ENCODE measurements at regions not wholly inside any gene's neighbourhood (a gene's known extent, or its start where the extent isn't known, plus 50 kb on each side); places are given as distances from the start of the nearest gene placed in this dataset.

GRCh38 chr5:67976891-67977601, 238.5 kb upstream of the PIK3R1 start:
- H3K27me3 Mint-ChIP-seq (ENCODE audit: low read depth): no peaks in the 10 kb centered on the region

GRCh38 chr5:67976181-67976580, 239.4 kb upstream of the PIK3R1 start:
- no peaks in the 10 kb centered on the region for H3K27me3 Mint-ChIP-seq (ENCODE audit: low read depth)
- DNase-seq (ENCODE audit: low spot score): no peak
- H3K36me3 Mint-ChIP-seq (ENCODE audit: low read depth): no peaks in the 10 kb centered on the region
- H3K4me1 Mint-ChIP-seq (ENCODE audit: low read depth): no peaks in the 10 kb centered on the region
- H3K9me3 Mint-ChIP-seq: no peaks in the 10 kb centered on the region
- no peak overlapping the region for H3K27ac Mint-ChIP-seq
- no peak overlapping the region for H3K4me3 Mint-ChIP-seq (ENCODE audit: low read depth)
- intact Hi-C loops (cut with micrococcal nuclease): no loop called here

More at GRCh38 chr5:67976891-67977601, 238.5 kb upstream of the PIK3R1 start:
- no peak overlapping the region for H3K4me3 Mint-ChIP-seq (ENCODE audit: low read depth)
- no peak overlapping the region for H3K27ac Mint-ChIP-seq
- intact Hi-C loops (cut with micrococcal nuclease): no loop called here
- no peaks in the 10 kb centered on the region for H3K36me3 Mint-ChIP-seq (ENCODE audit: low read depth)
- no peak for DNase-seq (ENCODE audit: low spot score)
- H3K4me1 Mint-ChIP-seq (ENCODE audit: low read depth): no peaks in the 10 kb centered on the region
- no peaks in the 10 kb centered on the region for H3K9me3 Mint-ChIP-seq

GRCh38 chr5:67974471-67974870, 241.1 kb upstream of the PIK3R1 start:
- H3K36me3 Mint-ChIP-seq (ENCODE audit: low read depth): no peaks in the 10 kb centered on the region
- intact Hi-C loops (cut with micrococcal nuclease): no loop called here
- H3K27me3 Mint-ChIP-seq (ENCODE audit: low read depth): no peaks in the 10 kb centered on the region
- no peaks in the 10 kb centered on the region for H3K4me1 Mint-ChIP-seq (ENCODE audit: low read depth)
- H3K9me3 Mint-ChIP-seq: no peaks in the 10 kb centered on the region
- H3K27ac Mint-ChIP-seq: no peak overlapping the region
- no peak overlapping the region for H3K4me3 Mint-ChIP-seq (ENCODE audit: low read depth)
- DNase-seq (ENCODE audit: low spot score): no peak

GRCh38 chr5:67974054-67974453, 241.5 kb upstream of the PIK3R1 start:
- H3K27me3 Mint-ChIP-seq (ENCODE audit: low read depth): no peaks in the 10 kb centered on the region
- intact Hi-C loops (cut with micrococcal nuclease): no loop called here
- H3K9me3 Mint-ChIP-seq: no peaks in the 10 kb centered on the region

GRCh38 chr5:67971971-67972821, 243.4 kb upstream of the PIK3R1 start:
- H3K9me3 Mint-ChIP-seq: no peaks in the 10 kb centered on the region
- H3K4me1 Mint-ChIP-seq (ENCODE audit: low read depth): no peaks in the 10 kb centered on the region
- H3K27me3 Mint-ChIP-seq (ENCODE audit: low read depth): no peaks in the 10 kb centered on the region
- no peak for DNase-seq (ENCODE audit: low spot score)
- no peak overlapping the region for H3K4me3 Mint-ChIP-seq (ENCODE audit: low read depth)
- intact Hi-C loops (cut with micrococcal nuclease): no loop called here
- H3K36me3 Mint-ChIP-seq (ENCODE audit: low read depth): no peaks in the 10 kb centered on the region
- H3K27ac Mint-ChIP-seq: no peak overlapping the region

More at GRCh38 chr5:67974054-67974453, 241.5 kb upstream of the PIK3R1 start:
- H3K36me3 Mint-ChIP-seq (ENCODE audit: low read depth): no peaks in the 10 kb centered on the region
- H3K27ac Mint-ChIP-seq: no peak overlapping the region
- no peak overlapping the region for H3K4me3 Mint-ChIP-seq (ENCODE audit: low read depth)
- DNase-seq (ENCODE audit: low spot score): no peak
- no peaks in the 10 kb centered on the region for H3K4me1 Mint-ChIP-seq (ENCODE audit: low read depth)

GRCh38 chr5:67971223-67971830, 244.2 kb upstream of the PIK3R1 start:
- H3K4me3 Mint-ChIP-seq (ENCODE audit: low read depth): no peak overlapping the region
- H3K36me3 Mint-ChIP-seq (ENCODE audit: low read depth): no peaks in the 10 kb centered on the region
- DNase-seq (ENCODE audit: low spot score): no peak
- H3K27me3 Mint-ChIP-seq (ENCODE audit: low read depth): no peaks in the 10 kb centered on the region
- no peaks in the 10 kb centered on the region for H3K9me3 Mint-ChIP-seq
- no peaks in the 10 kb centered on the region for H3K4me1 Mint-ChIP-seq (ENCODE audit: low read depth)
- no peak overlapping the region for H3K27ac Mint-ChIP-seq
- intact Hi-C loops (cut with micrococcal nuclease): no loop called here

- no peak overlapping the region for H3K27ac Mint-ChIP-seq
Observed at GRCh38 chr5:67969631-67970030, 245.9 kb upstream of the PIK3R1 start.

GRCh38 chr5:67969176-67969575, 246.4 kb upstream of the PIK3R1 start:
- no peaks in the 10 kb centered on the region for H3K9me3 Mint-ChIP-seq
- no peaks in the 10 kb centered on the region for H3K27me3 Mint-ChIP-seq (ENCODE audit: low read depth)
- H3K27ac Mint-ChIP-seq: no peak overlapping the region
- H3K36me3 Mint-ChIP-seq (ENCODE audit: low read depth): no peaks in the 10 kb centered on the region
- no peak for DNase-seq (ENCODE audit: low spot score)
- no peaks in the 10 kb centered on the region for H3K4me1 Mint-ChIP-seq (ENCODE audit: low read depth)
- intact Hi-C loops (cut with micrococcal nuclease): no loop called here
- H3K4me3 Mint-ChIP-seq (ENCODE audit: low read depth): no peak overlapping the region

More at GRCh38 chr5:67969631-67970030, 245.9 kb upstream of the PIK3R1 start:
- H3K36me3 Mint-ChIP-seq (ENCODE audit: low read depth): no peaks in the 10 kb centered on the region
- no peak overlapping the region for H3K4me3 Mint-ChIP-seq (ENCODE audit: low read depth)
- no peak for DNase-seq (ENCODE audit: low spot score)
- no peaks in the 10 kb centered on the region for H3K9me3 Mint-ChIP-seq
- H3K27me3 Mint-ChIP-seq (ENCODE audit: low read depth): no peaks in the 10 kb centered on the region
- intact Hi-C loops (cut with micrococcal nuclease): no loop called here
- no peaks in the 10 kb centered on the region for H3K4me1 Mint-ChIP-seq (ENCODE audit: low read depth)

- Mint-ChIP-seq H3K9me3 (no peaks in the 10 kb centered on the region), H3K36me3 (ENCODE audit: low read depth) (no peaks in the 10 kb centered on the region), H3K27ac (no peak overlapping the region), H3K4me3 (ENCODE audit: low read depth) (no peak overlapping the region), H3K27me3 (ENCODE audit: low read depth) (peaks cover 3% of the 10 kb centered on the region), H3K4me1 (ENCODE audit: low read depth) (no peaks in the 10 kb centered on the region)
- intact Hi-C loops (cut with micrococcal nuclease): no loop called here
- no peak for DNase-seq (ENCODE audit: low spot score)
Observed at GRCh38 chr5:67966712-67967111, 248.8 kb upstream of the PIK3R1 start.

- Mint-ChIP-seq H3K4me1 (ENCODE audit: low read depth) (no peaks in the 10 kb centered on the region), H3K27ac (no peak overlapping the region), H3K9me3 (no peaks in the 10 kb centered on the region), H3K36me3 (ENCODE audit: low read depth) (no peaks in the 10 kb centered on the region), H3K27me3 (ENCODE audit: low read depth) (peaks cover 3% of the 10 kb centered on the region), H3K4me3 (ENCODE audit: low read depth) (no peak overlapping the region)
- DNase-seq (ENCODE audit: low spot score): no peak
- intact Hi-C loops (cut with micrococcal nuclease): no loop called here
Observed at GRCh38 chr5:67964619-67965018, 250.9 kb upstream of the PIK3R1 start.

GRCh38 chr5:67963789-67964519, 251.6 kb upstream of the PIK3R1 start:
- Mint-ChIP-seq H3K27ac (no peak overlapping the region), H3K9me3 (no peaks in the 10 kb centered on the region), H3K4me1 (ENCODE audit: low read depth) (no peaks in the 10 kb centered on the region), H3K36me3 (ENCODE audit: low read depth) (no peaks in the 10 kb centered on the region), H3K27me3 (ENCODE audit: low read depth) (peaks cover 3% of the 10 kb centered on the region), H3K4me3 (ENCODE audit: low read depth) (no peak overlapping the region)
- DNase-seq (ENCODE audit: low spot score): no peak
- intact Hi-C loops (cut with micrococcal nuclease): no loop called here

GRCh38 chr5:67960939-67961338, 254.6 kb upstream of the PIK3R1 start:
- DNase-seq (ENCODE audit: low spot score): no peak
- Mint-ChIP-seq H3K36me3 (ENCODE audit: low read depth) (no peaks in the 10 kb centered on the region), H3K9me3 (no peaks in the 10 kb centered on the region), H3K4me3 (ENCODE audit: low read depth) (no peak overlapping the region), H3K4me1 (ENCODE audit: low read depth) (no peaks in the 10 kb centered on the region), H3K27me3 (ENCODE audit: low read depth) (peaks cover 3% of the 10 kb centered on the region), H3K27ac (no peak overlapping the region)
- intact Hi-C loops (cut with micrococcal nuclease): no loop called here
